ENCODE measurements at regions not wholly inside any gene's neighbourhood (a gene's known extent, or its start where the extent isn't known, plus 50 kb on each side); places are given as distances from the start of the nearest gene placed in this dataset.
"Not testable (repeated sequence)": the region's sequence is repeated elsewhere in the genome, so short reads cannot be mapped to it uniquely, and the experiment has no call there.

GRCh38 chr22:22811016-22812009, 76.3 kb upstream of the IGLL5 start:
- DNase-seq: no peak

DNA sequence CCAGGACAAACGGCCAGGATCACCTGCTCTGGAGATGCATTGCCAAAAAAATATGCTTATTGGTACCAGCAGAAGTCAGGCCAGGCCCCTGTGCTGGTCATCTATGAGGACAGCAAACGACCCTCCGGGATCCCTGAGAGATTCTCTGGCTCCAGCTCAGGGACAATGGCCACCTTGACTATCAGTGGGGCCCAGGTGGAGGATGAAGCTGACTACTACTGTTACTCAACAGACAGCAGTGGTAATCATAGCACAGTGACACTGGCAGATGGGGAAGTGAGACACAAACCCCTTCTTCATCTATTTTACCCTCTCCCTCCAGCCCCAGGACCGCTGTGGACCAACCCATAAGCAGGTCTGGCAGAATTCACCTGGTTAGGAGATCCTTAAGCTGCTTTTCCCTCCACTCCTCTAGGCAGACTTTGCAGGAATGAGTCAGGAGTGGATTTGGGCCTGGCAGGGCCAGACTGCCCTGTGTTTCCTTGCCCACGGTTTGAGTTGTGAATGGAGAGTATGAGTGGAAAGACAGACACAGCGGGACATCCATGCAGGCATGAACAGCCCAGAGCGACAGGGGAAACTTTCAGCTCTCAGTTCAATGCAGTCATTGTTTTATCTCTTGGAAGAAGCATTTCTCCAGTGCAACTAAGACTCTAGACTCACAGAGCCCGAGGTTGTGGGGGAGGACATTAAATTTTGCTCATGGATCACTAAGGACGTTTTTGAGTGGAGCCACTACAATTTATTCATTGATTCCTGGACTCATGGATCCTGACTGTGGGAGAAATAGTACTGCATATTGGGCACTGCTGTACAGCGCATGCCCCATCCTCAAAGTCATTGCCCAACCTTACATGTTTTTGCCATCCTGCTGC, 75.3 kb upstream of the IGLL5 start:
- no peak for DNase-seq

DNA sequence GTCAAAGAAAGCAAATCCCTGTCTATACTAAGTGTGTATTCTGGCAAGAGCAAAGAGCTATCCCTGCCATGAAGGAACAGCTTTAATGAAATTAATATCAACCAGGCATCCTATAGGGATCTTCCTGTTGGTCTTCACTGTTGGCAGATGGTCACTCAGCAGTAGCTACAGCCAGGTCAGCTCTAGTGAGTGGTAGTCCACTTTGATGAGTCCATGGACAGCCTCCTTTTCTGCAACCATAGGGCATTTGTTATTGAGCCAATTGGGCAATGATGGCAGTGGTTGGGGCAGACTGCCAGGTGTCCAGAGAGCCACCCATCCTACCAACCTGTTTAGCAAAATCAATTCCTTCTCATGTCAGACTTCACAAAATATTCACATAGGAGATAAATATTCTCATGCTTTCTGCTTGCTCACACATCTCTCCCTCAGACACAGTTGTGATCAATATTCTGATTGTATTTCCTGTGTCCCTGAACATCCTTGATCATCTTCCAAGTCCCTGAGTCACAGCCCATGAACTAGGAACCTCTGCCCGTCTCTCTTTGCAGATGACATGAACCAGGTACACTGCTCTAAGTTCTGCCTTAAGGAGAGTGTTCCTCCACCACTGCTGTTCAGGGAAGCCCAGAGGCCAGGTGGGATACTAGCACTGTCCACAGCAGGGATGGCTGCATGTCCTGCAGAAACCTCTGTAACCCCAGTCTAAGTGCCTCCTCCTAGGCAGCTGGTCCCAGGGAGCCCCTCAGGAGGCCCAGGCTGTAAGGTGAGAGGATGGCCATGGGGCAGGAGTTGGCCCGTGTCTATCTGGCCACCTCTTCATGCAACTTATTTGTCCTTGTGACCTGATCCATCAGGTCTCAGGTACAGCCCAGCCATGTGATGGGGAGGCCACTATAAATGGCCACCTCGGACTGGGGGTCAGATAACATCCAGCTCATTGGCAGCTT, 74.2 kb upstream of the IGLL5 start:
- DNase-seq: no peak

DNA sequence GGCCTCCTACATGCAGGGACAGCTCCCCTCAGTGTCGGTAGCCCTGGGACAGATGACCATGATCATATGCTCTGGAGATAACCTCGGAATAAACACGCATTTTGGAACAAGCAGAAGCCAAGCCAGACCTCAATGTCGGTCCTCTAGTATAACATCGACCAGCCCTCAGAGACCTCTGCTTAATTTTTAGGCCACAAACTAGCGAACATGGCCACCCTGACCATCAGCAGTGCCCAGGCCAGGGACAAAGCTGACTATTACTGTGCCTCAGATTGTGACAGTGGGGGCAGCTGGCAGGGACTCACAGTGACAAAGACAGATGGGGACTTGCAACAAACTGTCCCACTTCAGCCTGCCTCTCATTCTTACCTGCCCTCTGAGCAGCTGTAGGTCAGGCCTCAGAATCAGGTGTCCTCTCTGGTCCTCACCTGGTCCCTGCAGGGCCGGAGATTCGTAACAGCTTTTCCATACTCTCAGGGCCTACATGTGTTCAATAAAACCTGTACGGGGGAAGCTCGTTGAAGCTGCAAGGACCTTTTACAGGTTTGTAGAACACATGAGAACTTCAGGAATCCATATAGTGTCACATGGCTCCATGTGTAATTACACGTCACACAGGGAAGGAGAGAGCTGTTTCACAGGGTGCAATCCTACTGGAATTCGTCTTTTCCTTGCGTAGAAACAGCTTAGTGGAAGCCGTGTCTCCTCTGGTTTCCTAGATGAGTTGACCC, 72.8 kb upstream of the IGLL5 start:
- no peak for DNase-seq

GRCh38 chr22:22815397-22816170, 72.0 kb upstream of the IGLL5 start:
- no peak for DNase-seq

- DNase-seq: no peak
These were observed 71.5 kb upstream of the IGLL5 start for GRCh38 chr22:22816171-22816514.

DNA sequence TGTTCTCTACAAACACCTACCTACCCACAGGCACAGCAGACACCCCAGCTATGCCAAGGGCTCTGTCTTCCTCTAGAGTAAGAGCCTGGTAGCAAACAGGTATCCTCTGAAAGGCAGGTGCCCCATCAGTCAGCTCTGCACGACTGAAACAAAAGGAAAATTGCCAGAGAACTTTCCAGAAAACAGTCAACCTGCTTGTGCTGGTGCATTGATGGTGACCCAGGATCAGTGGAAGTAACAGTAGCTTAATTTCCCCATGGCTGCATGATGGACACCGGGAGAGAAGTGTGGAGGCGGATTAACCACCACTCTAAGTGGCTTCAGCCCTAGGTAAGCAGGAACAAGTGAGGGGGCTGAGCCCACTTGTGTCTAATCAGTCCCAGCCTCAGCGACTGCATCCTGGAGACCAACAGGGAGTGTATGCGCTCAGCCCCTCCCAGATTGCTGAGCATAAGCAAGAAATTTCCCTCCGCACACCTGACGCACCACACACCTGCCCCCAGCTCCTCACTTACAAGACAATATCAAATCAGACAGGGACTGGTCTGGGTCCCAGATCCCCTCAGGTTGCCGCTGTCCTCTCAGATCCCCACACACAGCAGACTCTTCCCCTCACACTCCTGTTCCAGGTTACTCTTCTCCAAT, 70.7 kb upstream of the IGLL5 start:
- DNase-seq: no peak

DNA sequence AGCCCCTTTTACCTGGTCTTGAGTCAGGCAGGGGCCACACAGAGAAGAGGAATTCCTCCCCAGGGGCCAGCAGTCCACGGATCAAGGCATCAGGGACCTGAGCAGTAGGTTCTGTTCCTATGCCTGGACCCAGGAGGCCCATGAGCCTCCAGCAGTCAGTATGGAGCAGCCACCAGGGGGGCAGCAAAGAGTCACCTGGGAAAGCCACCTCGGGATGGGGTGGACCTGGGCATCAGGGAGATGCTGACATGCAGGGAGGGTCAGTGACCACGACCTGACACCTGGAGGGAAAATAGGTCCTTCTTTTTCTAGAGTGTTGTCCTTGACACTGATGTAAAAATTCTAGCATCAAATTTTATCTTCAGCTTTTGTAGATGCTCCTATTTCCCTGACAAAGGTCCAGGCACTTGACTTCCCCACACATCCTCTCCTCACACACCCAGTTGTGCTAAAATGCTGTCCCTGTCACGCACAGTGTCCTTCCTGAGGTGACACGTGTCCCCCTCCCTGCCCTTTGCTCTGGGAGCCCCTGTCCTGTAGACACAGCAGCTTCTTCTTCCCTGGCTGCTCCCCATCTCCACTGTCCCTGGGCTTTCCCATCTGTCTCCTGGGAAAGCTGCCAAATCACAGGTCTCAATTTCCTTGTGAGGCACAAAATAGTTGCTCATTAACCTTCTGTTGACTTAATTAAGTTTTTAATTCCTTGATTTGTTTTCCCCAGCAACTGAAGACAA, 70.0 kb upstream of the IGLL5 start:
- DNase-seq: no peak

DNA sequence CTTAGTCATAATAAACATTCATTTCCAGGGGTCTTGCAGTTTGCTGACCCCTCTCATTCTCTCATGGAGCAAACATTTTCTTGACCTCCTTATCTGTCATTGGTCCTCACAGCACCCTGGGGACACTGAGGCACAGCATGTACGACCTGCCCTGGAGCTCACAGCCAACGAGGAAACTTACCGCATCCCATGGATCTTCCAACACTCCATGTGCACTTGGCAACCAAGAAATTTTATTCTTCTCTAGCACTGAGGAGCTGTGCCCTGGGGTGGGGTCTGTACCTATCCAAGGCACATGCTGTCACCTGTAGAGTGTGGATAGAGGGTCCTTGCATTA, 69.4 kb upstream of the IGLL5 start:
- no peak for DNase-seq

- peak; percentile 70 for DNase-seq
These were observed 68.5 kb upstream of the IGLL5 start for GRCh38 chr22:22818861-22819855.

DNA sequence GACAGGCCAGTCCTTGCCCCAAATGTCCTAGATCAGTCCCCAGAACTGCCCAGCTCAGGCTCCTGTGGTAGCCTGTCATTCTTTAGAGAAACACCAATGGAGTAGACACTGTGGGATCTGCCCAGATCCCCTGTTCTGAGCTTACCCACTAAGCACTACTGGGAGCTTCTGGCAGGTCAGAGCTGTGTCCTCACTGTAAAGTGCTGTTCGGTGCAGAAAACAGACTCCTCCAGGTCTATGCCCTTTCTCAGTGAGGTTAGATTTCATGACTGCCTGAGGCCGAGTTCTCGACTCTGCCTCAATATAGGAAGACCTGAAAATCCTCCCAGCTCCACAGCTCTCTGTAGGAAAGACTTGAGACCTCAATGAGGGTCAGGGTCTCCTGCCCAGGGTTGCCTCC, 67.5 kb upstream of the IGLL5 start:
- no peak for DNase-seq

GRCh38 chr22:22820626-22821025, 67.0 kb upstream of the IGLL5 start:
- DNase-seq: no peak

- no peak for DNase-seq
These were observed 66.3 kb upstream of the IGLL5 start for GRCh38 chr22:22821340-22821739.

DNA sequence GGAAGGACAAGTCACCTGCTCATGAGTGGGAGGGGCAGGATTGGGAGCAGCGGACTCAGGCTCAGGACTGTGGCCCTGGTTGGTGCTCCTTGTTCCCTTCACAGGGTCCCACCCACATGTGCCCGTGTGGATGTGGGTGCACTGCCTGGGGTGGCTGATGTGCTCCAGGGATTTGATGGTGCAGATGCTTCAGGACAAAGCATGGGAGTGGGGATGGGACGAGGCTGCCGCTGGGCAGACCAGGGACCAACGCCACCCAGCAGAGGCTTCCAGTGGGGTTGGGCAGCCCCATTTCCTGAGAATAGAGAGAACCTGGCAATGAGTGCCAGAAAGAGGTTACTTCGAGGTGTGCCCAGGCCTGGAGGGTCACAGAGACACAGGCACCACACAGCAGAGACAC, 65.5 kb upstream of the IGLL5 start:
- DNase-seq: no peak

GRCh38 chr22:22822553-22822952, 65.1 kb upstream of the IGLL5 start:
- not testable (repeated sequence) for DNase-seq

DNA sequence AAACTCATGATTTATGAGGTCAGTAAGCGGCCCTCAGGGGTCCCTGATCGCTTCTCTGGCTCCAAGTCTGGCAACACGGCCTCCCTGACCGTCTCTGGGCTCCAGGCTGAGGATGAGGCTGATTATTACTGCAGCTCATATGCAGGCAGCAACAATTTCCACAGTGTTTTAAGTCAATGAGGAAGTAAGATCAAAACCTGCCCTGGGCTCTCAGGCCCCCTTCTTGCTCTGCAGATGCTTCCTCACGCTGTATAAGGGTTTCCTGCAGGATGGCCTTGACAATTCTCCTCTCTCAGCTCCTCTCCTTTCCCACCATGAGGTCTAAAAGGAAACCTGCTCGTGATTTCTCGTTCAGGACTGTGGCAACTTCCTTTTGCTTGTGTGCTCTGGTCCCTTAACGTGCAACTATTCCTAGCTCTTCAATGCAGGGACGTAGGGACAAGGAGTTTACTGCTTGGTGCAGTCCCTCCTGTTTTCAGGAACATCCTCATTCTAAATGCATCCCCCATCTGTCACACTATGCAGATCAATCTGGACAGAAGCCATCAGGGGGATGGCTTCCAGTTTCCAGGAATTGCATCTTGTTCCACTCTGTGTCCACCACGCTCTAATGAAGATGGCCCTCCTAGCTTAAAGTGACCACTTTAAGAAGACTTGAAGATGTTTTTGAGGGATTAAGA, 64.3 kb upstream of the IGLL5 start:
- peak; percentile 27 for DNase-seq

DNA sequence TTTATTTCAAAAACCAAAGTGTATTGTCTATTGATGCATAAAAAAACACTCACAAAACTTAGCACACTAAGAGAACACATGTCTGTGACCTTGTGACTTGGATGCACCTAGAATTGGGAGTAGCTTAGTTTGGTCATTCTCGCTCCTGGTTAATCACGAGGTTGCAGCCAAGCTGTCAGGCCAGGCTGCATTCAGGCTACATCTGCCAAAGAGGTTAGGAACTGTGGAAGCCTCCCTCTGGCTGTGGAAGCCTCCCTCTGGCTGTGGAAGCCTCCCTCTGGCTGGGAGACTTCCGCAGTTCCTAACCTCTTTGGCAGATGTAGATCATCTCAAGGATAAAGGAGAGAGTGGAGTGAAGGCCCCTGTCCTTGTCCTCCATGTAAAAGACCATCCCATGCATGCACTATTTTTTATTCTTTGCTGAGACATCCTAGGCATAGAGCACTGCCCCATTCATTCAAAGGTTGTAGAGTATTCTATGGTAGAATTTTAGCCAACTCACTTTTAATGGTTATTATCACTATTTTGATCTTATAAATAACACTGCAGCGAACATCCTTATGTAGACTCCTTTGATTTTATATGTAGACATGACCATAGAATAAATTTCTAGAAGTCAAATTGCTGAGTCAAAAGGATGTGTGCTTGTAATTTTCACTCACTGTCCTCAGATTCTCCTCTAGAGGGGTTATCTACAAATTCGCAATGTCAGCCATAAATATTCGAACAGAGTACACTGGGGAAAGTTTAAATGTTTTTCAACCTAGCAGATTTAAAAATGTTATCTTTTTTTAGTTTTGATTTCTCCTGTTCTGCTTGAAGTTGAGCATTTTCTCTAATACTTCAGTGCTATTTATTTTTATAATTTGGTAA, 63.0 kb upstream of the IGLL5 start:
- no peak for DNase-seq

All from DMS79 (cell line).